Choroid plexus epithelial cell (primary cell): ENCODE measurements at regions not wholly inside any gene's neighbourhood (a gene's known extent, or its start where the extent isn't known, plus 50 kb on each side); places are given as distances from the start of the nearest gene placed in this dataset.
A peak's percentile ranks its signal among the peaks of the same experiment; 100 is the strongest.

Experiments used
- DNase-seq: peaks from one replicate; pipeline ENCODE4 v3.0.0-alpha.2; 2010; ENCODE audit warnings: low read depth
- H3K4me3 ChIP-seq: 2 replicates; pipeline ENCODE4 v1.5.1; 2011; ENCODE audit warnings: low read depth, mild to moderate bottlenecking, control low read depth, low read length, moderate library complexity
- TF ChIP-seq, protein P1 (sequence below): conservative IDR thresholded peaks from 2 replicates; pipeline ENCODE4 v1.5.1; 2011; ENCODE audit warnings: low read depth, mild to moderate bottlenecking, control low read depth, inconsistent platforms, low read length, moderate library complexity

DNA sequence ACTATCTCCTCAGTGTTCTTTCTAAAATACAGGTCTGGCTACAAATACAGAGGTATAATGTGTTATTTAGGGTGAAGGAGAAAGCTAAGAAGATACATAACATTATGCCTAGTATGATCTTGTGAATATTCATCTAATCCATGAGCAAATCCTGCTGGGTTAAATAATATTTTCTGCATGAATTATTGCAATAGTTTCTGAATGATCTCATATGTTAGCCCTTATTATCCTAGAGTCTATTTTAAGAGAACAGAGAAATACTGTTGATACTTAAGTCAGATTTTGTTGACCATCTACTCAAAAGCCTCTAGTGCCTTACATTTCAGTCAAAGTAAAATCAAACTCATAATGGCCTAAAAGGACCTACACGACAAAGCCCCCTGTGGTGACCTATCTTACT is 382.3 kb downstream of the FIGN start:
- TF ChIP-seq, protein P1, sequence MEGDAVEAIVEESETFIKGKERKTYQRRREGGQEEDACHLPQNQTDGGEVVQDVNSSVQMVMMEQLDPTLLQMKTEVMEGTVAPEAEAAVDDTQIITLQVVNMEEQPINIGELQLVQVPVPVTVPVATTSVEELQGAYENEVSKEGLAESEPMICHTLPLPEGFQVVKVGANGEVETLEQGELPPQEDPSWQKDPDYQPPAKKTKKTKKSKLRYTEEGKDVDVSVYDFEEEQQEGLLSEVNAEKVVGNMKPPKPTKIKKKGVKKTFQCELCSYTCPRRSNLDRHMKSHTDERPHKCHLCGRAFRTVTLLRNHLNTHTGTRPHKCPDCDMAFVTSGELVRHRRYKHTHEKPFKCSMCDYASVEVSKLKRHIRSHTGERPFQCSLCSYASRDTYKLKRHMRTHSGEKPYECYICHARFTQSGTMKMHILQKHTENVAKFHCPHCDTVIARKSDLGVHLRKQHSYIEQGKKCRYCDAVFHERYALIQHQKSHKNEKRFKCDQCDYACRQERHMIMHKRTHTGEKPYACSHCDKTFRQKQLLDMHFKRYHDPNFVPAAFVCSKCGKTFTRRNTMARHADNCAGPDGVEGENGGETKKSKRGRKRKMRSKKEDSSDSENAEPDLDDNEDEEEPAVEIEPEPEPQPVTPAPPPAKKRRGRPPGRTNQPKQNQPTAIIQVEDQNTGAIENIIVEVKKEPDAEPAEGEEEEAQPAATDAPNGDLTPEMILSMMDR, result no peak
- no peak overlapping the region for H3K4me3 ChIP-seq
- peak; percentile 21 for DNase-seq

- TF ChIP-seq, protein P1, result no peak
- no peak overlapping the region for H3K4me3 ChIP-seq
- DNase-seq, result no peak
These were observed 383.8 kb downstream of the FIGN start for GRCh38 chr2:163351966-163352365.

DNA sequence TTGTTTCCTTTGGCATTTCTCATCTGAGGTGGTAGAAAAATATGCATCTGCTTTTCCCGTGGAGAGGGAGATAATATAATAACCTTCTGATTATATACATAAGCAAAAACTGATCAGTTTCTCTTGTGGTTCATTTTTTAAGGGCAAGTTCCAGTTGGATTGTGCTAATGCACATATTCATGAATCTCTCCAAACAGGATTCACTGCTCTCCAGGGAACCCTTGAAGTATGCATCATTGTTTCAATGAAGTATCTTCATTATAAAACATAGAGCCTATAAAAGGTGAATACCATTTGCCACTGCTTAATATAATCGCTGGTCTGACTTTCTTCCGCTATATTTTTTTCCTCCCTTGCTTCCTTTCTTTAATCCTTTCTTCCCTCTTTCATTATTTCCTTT is 384.7 kb downstream of the FIGN start:
- H3K4me3 ChIP-seq, result no peak overlapping the region
- DNase-seq, result no peak
- TF ChIP-seq, protein P1, result no peak

DNA sequence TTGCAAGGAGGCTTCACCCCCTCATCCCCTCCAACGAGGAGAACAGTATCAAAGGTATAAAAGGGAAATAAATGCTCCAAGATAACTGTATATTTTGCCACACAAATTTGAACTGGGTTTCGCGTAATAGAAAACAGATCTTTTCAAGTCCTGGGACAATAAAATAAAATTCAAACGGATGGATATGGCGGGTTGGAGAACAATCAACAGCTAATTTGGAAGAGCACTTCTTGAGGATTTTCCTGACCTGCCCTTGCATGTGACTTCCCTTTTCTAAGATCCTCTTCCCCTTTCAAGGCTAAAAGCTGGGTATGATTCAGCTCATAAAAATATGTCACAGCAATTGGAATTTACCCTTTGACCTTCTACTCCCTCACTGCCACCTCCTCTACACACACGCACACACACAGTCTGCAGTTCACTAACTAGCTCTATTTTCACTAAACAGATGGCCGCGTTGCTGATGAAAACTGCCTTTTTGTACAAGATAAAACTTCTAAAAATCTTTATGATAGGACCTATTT is 386.9 kb downstream of the FIGN start:
- TF ChIP-seq, protein P1, result no peak
- peak; percentile 93 for DNase-seq

GRCh38 chr2:163347982-163348856 is 387.6 kb downstream of the FIGN start:
- DNase-seq, result peak; percentile 96
- TF ChIP-seq, protein P1, result no peak
- H3K4me3 ChIP-seq, result peak overlapping the region; percentile 57

More for the DNA sequence above, 386.9 kb downstream of the FIGN start:
- peak overlapping the region; percentile 57 for H3K4me3 ChIP-seq

DNA sequence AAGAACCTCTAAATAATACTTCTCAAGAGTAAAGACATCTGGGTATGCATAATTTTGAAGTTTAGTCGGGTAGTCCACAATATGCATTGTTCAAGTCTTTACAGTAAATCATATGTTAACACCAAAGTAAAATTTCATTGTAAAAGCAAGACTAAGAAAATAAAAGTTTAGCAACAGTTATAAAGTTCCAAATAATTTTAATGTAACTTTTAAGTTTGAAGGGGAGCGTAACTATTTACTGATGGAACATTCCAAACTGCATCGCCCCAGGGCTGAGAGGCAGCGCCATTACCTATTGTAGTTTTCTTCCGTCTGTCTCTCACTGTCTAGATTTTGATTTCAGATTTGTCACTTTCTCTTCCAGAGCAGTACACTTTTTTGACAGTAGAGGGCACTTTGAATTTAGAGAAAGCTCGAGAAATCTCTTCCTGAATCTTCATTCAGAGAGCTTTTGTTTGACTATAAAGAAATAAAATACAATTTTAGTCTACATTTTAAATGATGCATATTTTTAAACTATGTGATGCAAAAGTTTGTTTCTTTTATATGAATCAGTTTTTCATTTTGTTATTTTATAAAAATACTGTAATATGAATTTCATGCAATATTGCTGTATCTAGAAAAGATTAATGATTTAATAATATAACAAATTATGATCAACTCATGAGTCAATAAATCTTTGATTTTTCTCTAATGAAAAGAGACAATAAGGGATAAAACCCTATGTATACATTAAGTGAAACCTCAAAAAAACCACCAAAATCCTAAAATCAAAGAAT is 389.8 kb downstream of the FIGN start:
- no peak overlapping the region for H3K4me3 ChIP-seq
- TF ChIP-seq, protein P1, result peak; percentile 72
- DNase-seq, result peak; percentile 77
